GM19240 (cell line): ENCODE measurements at regions not wholly inside any gene's neighbourhood (a gene's known extent, or its start where the extent isn't known, plus 50 kb on each side); places are given as distances from the start of the nearest gene placed in this dataset.
"Not testable (repeated sequence)": the region's sequence is repeated elsewhere in the genome, so short reads cannot be mapped to it uniquely, and the experiment has no call there.

ENCODE experiments used
- DNase-seq: peaks from one replicate; pipeline ENCODE4 v3.0.0; 2011; ENCODE audit warnings: low spot score; ENCODE audit not compliant: insufficient read length

DNA sequence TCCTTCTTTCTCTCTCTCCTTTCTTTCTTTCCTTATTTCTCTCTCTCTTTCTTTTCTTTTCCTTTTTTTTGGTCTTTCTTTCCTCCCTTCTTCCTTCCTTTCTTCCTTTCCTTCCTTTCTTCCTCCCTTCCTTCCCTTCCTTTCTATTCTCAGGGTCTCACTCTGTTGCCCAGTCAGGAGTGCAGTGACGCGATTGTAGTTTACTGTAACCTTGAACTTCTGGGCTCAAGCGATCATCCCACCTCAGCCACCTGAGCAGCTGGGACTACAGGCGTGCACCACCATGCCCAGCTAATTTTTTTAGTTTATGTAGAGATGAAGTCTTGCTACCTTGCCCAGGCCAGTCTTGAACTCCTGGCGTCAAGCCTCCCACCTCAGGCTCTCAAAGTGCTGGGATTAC, 83.8 kb upstream of the PPM1B start:
- no peak for DNase-seq

DNA sequence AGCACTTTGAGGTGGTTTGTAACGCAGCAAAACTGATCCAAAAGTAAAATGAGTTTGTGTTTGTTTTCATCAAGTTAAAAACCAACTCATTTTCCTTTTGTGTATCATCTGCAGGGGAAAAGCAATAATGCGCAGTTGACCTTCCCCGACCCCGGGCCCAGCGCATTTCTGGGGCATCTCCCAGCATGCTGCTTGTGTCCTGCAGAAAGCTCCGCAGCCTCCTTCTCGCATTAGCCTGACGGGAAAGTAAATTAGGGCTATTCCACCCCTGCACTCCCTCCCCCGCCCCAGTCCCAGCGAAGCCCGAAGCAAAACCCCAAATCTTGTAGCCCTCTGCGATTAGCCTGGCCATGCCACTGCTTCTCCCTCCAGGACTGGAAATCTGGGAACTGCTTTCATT, 82.0 kb upstream of the PPM1B start:
- DNase-seq: no peak

DNA sequence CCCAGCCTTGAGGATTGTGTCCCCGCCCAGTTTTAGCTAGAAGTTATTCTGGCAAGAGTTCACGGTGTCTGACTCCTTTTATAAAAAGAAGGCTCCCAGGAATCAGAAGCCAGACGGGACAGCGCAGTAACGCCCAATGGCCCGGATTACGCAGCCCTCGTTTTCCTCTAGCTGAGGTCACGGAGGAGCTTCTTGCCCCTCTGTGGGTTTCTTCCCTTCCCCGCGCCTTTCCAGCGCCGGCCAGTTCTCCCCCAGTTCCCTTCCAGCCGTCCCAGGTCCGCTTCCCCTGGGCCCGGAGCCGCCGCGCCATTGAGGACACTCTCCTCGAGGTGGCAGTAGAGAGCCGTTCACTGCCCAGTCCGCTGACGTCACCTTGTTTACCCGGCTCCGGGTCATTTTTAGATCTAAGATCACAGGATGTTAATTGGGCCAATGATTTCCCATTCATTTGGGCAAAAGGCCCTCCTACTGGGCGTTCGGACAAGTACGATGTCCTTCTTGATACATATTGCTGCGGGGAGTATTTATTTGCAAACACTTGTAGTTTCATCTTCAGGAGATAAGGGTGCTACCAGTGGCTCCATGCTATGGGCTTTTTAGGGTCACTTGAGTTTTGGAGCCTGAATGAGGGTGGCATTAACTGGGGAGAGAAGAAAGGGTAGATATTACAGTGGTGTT, 81.5 kb upstream of the PPM1B start:
- DNase-seq: peak; percentile 40

DNA sequence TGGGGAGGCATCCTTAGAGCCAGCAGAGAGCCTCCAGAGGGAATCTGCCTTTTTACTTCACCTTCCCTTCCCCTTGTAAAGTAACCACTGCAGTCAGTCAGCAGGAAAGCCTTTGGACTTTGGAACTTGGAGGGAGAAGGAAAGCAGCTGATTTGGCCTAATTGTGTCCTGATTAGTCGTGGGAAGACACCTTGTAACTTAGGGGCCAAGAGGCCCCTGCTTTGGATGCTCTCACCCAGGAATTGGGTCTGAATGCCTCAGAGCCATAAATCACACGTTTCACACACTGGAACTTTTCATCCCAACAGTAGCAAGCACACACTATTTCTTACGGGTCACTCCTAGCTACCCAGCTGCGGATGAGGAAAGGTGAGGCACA, 81.0 kb upstream of the PPM1B start:
- DNase-seq: no peak

DNA sequence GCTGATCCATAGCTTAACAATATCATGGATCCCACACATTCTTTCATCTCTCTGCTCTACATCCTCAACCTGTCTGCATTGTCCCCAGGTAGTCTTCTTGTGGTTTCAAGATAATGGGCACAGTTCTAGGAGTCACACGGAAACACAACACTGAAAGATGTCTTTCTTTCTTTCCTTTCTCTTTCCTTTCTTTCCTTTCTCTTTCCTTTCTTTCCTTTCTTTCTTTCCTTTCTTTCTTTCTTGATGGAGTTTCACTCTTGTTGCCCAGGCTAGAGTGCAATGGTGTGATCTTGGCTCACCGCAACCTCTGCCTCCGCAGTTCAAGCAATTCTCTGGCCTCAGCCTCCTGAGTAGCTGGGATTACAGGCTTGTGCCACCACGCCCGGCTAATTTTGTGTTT, 76.2 kb upstream of the PPM1B start:
- not testable (repeated sequence) for DNase-seq

DNA sequence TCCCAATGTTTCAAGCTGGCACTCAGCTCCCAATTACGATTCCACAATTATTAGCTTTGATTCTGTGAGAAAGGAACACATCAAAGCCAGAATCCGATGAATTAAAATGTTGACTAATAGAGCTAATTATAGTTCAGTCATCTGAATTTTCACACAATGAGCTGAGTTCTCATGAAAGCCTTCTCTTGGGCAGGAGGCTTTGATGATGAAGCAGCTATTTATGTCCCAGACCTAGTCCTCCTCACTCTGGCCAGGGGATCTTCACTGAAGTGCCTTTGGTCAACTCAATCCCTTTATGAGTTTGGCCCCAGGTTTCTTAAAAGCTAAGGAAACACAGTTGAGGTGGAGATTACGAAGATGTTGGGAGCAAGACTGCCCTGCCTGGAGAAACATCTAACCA, 74.7 kb upstream of the PPM1B start:
- DNase-seq: no peak

DNA sequence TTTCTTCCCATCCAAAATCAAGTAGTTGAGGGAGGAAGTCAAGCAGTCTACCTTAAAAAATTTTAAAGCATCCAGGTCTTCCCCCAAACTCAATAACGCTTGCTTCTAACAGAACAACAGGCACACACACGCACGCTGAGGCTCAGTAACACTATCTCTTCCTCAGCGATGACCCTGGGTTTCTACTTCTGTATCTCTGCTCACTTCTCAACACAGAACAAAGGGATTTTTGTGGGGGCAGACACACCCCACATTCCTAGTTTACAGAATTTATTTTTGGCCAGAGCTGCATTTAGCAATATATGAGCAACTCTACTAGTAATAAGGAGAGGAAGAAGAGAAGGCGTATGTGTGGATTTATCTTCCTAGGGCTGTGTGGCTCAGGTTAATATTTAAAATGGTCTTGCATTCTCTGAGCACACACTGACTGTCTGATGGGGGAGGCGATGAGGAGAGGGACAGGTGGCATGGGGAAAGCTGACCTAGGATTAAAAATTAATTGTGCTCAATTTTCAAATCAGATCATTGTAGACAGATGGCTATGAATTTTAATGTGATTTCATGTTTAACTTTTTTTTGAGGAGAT, 71.3 kb upstream of the PPM1B start:
- no peak for DNase-seq

DNA sequence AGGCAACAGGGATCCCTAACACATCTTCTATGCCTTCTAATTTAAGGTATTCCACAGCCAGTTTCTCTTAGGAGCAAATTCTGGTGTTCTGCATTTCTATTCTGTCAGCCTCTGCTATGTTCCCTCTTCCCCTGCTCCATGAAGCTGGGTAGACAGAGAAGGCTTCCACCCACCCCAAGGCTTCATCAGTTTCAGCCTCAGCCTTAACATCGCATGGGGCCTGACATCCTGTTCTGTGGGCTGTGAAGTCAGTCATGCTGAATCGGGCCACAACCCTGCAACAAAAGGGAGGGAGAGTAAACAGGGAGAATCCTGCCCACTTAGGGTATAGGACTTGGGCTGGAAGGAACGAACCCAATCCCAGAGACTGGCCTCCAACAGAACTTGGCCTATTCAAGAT, 70.6 kb upstream of the PPM1B start:
- no peak for DNase-seq

DNA sequence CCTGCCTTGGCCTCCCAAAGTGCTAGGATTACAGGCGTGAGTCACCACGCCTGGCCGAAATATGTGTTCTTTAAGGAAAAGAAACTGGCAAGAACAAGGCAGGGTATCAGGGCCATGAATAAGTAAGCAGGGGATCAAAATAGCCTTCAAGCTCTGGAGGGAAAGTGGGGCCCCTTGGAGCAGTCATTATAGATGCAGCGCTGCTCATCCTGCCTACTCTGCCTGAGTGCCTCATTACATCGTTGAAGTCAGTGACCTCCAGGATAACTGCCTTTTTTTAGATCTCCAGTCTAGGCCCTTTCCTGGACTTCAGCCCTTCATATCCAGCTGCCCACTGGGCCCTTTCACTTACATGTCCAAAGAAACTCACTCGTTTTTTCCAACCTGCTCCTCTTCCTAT, 69.8 kb upstream of the PPM1B start:
- no peak for DNase-seq

DNA sequence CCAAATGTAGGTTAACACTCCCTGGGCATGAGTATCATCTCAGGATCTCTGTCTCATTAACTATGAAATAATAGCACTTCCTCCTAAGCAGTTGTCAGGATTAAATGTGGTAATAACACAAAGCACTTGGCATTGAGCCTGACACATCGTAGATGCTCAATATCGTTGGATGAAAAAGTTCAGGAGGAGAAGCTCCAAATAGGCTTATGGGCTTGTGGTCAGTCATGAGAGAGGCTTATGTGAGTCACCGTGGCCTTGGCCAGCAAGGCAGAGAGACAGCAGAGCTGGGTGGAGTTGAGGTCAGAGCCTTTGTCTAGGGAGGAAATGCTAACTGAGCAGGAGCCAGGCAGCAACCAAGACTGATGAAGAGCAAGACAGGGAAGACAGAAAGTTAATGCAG, 68.3 kb upstream of the PPM1B start:
- DNase-seq: no peak

DNA sequence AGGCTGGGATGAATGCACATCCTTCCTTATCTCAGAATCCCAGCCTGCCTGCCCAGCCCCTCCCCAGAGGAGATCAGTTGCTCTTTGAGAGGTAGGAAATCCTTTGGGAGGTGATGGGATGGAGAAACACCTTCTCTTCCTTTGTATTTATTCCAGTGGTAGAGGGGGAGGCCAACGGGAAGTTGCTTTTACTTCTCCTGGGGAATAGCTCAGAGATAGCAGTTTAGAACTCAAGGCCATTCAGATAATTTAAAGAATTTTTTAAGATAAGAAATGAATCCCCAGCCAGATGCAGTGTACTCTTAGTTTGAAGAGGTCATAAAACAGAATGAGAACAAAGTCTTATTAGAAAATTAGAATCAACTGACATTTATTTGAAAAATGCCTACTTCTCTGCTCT, 67.4 kb upstream of the PPM1B start:
- no peak for DNase-seq

DNA sequence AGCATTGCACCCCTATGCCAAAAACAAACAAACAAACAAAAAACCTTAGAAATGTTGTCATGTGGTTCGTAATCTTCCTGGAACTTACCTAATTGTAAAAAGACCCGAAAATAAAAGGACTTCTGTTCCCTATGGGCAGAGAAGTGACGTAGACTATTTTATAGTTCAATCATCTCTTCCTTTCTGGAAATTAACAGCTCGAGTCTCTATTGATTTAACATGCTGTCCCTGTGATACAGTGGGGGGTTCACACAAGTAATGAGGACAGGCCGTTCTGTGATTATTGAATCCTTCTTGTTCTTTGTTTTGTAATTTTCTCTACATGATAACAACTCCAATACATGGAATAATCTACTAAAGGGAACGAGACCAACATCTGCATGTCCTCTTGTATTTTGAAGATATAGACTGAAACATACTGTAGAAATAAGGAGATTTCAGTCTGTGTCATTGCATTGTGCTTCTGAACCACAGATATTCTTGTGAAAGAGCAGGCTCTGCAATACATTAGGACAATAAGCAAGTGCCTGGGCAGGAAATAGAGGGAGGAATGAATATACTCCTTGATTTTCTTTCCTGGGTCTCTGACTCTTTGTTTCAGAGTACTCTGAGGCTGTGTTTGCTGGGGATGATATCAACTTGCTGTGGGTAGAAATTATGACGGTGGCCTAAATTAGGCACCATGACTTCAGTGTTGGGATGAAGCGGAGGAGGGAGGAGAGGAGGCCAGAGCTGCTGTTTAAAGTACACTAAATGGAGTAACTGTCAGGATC, 65.7 kb upstream of the PPM1B start:
- no peak for DNase-seq

DNA sequence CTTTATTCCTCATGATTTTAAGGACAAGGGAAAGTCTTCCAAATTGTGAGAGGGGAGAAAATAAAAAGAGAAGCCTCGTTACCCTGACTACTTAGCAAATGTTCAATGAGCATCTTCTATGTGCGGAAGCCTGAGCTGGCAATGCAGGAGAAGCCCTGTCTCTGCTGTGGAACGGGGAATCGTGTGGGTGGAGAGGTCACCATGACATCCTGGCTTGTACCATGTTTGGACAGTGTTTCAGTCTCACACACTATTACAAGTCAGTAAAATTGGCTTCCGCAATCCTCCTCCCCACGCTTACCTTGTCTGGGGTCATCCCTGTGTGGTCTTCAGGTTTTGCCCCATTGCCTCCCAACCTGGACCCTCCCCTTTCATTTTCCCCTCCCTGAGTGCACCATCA, 65.0 kb upstream of the PPM1B start:
- DNase-seq: no peak

DNA sequence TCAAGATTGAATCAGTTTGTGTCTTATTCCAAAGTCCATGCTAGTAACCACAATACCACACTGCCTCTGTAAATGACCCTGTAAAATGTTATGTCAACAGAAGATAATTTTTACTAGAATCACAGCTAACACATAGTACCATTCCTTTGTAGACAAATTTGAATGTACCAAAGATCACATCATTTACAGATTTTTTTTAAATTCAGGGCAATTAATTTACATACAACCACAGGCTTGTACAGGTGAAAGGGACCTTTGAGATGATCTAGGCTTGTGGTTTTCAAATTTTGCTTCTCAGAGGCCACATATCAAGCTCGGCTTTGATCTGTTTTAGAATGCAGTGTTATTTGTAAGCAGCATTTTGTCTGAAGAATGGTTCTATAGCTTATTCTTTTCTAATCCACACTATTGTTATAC, 63.8 kb upstream of the PPM1B start:
- DNase-seq: no peak

DNA sequence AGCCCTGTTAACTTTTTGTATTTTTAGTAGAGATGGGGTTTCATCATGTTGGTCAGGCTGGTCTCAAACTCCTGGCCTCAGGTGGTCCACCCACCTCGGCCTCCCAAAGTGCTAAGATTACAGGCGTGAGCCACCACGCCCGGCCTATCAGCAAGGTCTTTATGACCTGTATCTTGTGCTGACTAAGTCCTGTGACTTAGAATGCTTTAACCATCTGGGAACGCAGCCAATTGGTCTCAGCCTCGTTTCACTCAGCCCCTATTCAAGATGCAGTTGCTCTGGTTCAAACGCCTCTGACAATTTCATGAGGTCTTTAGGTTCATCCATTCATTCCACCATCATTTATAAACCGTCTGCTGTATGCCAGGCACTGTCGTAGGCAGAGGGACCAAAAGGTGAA, 62.2 kb upstream of the PPM1B start:
- not testable (repeated sequence) for DNase-seq

DNA sequence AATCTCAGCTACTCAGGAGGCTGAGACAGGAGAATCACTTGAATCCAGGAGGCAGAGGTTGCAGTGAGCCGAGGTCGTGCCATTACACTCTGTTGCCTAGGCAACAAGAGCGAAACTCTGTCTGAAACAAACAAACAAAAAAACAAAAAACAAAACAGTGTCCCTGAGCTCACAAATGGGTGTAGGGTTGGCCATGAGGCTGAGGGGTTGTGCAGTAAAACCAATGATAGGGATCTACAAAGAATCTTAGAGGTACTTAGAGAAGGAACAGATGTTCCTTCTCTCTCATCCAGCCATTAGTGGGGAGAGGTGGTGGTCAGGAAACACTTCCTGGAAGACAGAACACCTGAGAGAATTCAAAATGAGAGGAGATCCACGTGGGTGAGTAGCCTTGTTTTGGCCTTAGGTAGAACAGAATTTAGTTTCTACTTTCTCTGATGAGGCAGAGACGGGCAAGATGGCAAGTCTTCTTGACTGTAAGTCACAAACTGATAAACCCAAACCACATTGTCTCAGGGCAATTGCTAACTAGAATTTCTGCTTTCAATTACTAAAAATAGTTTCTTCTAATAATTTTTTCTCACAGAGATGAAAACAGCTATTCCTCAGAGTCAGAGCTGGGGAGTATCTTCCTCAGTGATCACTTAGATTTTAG, 61.5 kb upstream of the PPM1B start:
- no peak for DNase-seq

DNA sequence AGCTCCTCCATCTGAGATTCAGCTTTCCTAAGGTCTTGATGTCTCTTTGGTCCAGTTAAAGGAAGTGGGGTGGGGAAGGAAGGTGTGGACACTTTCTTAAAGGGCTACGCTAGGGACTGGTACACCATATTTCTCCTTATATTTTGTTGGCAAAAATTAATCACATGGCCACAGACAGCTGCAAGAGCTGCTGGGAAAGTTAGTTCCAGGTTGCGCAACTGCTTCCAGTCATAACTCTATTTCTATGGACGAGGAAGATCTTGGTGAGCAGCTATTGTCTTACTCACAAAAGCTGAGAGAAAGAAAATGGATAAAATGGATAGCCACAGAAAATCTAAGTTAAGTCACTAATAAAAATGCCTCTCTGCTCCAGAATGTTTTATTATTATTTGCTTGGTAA, 60.7 kb upstream of the PPM1B start:
- no peak for DNase-seq

DNA sequence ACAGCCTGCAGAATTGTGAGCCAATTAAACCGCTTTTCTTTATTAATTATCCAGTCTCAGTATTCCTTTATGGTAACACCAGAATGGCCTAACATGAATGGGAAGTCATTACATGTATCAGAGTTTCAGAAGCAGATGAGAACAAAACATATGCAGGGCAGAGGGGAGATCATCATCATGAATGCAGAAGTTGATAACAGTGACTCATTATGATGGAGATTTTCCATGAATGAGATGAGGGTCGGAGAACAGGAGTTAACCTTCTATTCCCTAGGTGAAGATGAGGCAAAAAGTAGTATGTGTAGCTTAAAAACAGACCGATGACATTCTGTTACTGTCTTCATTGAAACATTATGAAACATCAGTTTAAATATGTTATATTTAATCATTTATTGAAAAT, 59.5 kb upstream of the PPM1B start:
- DNase-seq: no peak

DNA sequence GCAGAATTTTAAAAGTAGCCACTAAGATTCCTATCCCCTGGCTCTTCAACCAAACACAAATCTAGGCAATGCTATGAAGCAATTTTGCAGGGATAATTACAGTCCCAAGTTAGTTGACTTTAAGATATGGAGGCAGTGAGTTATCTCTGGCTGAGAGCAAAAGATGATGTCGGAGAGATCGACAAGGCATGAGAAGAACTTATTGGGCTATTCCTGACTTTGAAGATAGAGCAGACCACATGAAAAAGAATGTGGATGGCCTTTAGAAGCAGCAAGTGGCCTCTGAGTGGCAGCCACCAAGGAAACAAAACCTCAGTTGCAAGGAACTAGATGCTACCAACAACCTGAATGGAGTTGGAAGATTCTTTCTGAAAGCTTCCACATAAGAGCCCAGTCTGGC, 58.2 kb upstream of the PPM1B start:
- no peak for DNase-seq

DNA sequence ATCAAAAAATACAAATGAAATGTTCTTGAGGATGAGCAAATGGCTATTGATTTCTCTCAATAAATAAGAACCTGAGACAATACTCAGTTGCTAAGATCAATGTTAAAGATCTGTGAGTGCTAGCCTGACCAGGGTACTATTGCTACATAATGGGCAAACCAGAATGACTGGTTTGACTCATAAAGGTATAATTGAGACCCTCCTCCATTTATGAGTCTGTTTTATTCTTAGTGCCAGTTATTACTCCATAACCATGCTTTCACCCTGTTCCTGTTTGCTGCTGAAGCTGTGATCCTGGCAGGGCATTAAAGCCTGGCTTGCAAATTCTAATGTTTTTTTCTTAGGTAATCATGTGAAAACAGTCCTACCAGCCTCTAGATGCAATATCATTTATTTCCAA, 56.6 kb upstream of the PPM1B start:
- no peak for DNase-seq

DNA sequence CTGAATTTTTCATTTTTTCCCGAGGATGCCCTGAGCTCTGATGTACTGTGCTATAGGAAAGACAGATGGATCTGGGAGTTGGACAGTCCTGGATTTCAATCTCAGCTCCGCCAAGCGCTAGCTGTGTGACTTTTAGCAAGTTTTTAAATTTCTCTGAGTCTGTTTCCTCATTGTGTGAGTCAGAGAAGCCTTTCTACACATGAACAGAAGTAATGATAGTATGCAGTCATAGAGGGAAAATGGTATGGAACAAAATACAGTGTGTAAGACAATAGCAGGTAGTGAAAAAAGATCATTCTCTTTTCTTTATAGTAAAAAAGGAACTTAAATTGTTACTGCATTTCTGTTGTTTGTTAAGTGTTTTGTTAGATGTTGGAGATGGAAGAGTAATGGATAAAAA, 52.4 kb upstream of the PPM1B start:
- no peak for DNase-seq

DNA sequence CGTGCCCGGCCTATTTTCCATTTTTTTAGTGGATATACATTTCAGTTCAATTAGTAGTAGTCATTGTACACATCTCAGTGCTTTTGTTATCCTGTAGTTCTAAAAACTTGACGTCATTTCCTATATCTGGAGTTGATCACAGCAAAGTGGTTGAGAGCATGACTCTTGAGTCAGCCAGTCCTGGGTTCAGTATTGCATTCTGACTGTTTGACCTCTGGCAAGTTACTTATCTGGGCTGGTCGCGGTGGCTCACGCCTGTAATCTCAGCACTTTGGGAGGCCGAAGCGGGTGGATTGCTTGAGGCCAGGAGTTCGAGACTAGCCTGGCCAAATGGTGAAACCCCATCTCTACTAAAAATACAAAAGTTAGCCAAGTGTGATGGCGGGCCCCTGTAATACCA, 50.4 kb upstream of the PPM1B start:
- no peak for DNase-seq
